Esophagus muscularis mucosa (tissue), 3 donors: ENCODE measurements at regions not wholly inside any gene's neighbourhood (a gene's known extent, or its start where the extent isn't known, plus 50 kb on each side); places are given as distances from the start of the nearest gene placed in this dataset.

Source experiments
- CTCF ChIP-seq, 3 experiments: fragments of 200-600 bp in 2 of 3; fragments of 450-650 bp in 1 of 3; sonication (generic) in 2 of 3; IDR thresholded peaks; one replicate each; pipeline ENCODE4 v1.5.1; 2017 to 2019; ENCODE audit warnings: antibody characterized with exemption in 3 of 3, mild to moderate bottlenecking in 2 of 3, moderate library complexity in 1 of 3
- POLR2A ChIP-seq: fragments of 450-650 bp; IDR thresholded peaks from one replicate; pipeline ENCODE4 v1.6.1; 2017; ENCODE audit warnings: antibody characterized with exemption, moderate library complexity, mild to moderate bottlenecking, low read depth
- POLR2AphosphoS5 ChIP-seq, 2 donors: sonication (generic); formaldehyde crosslinking; IDR thresholded peaks; one replicate each; pipeline ENCODE4 v1.6.1; 2017; ENCODE audit warnings: antibody characterized with exemption in 2 of 2

GRCh38 chr13:99040536-99041131, 62.8 kb upstream of the DOCK9 start:
- no peak for TF ChIP-seq POLR2A
- no peak for TF ChIP-seq CTCF (IDR thresholded peaks at IDR 0.05)
- no peak for TF ChIP-seq POLR2AphosphoS5 (IDR thresholded peaks at IDR 0.05)
